ENCODE measurements at regions not wholly inside any gene's neighbourhood (a gene's known extent, or its start where the extent isn't known, plus 50 kb on each side); places are given as distances from the start of the nearest gene placed in this dataset.

DNA sequence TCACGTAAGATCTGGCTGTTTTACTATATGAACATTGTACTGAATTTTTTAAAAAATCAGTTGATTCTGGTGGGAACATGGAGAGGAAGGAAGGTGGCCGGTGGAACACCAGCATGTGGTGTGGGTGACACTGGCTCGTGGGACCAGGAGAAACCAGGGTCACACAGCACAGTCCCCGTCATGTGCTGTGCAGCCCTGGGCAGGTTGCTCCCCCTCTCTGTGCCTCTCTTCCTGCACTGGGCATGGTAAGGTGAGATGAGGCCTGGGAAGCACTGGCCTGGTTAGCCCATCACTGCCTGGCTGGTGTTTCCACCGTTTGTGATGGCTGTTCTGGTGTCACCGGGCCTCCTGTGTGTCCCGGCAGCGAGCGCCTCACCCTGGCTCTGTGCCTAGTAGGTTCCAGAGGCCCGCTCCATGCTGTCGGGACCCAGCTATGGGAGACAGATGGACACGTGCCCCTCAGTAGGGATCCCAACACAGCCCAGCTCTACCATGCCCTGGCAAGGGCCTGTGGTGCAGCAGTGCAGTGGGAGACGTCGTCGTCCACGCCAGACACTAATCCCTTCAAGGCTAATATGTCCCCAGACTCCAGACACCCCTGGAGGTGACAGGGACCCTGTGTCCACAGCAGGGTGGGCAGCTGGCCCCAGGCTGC lies 88.2 kb upstream of the LINC01488 start:
- no peak for DNase-seq (ENCODE audit: low read depth in 3 of 3)

DNA sequence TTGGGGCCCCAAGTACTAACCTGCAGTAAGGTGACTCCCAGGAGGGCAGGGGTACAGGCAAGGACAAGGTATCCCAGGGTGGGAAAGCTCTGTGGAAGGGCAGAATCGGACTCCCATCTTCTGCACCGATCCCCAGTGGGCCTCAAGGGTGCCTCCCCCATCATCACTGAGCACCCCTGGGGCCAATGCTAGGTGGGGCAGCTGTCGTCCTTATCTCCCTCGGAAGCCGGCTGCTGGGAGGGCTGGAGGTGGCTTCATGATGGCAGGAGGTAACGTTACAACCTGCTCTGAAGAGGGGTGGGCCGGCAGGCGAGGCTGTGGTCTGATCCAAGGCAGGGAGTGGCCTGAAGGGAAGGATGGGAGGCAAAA lies 87.6 kb upstream of the LINC01488 start:
- DNase-seq (ENCODE audit: low read depth in 3 of 3): no peak

DNA sequence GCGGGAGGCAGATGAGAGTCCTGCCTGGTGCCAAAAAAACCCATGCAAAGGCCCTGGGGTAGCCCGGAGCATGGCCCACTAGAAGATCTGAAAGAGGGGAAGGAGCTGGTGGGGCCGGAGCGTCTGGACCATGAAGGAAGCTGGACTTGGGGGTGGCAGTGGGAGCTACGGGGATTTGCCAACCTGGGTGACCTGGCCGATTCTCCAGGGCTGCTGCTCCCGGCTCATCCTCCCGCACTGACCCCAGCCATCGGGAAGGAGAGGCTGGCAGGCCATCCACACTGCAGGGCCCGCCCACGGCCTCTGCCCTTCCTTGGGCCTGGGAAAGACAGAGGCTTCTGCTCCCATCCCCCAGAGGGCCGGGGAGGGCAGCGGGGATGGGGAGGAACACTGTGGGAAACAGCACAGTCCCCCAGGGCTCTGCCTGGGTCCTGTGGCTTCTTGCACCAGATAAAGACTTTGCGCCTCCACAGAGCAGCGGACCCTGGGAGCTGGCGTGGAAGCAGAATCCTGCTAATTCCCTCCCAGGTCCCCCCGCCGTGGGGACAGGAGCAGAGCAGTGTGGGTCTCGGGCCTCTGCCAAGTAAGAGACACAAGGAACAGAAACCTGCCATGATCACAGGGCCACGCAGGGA lies 87.1 kb upstream of the LINC01488 start:
- DNase-seq (ENCODE audit: low read depth in 3 of 3): no peak

DNA sequence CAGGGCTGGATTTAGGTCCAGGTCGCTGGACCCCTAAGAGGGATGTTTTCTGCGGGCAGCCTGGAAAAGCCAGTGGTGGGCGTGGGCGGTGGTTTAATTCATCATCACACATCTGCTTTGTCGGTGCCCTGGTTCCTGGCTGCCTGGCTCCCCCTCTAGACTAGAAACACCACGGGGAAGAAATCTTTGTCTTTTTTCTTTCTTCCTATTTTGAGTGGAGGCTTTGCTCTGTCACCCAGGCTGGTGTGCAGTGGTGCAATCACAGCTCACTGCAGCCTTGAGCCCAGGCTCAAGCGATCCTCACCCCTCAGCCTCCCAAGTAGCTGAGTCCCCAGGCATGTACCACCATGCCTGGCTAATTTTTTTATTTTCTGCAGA lies 86.6 kb upstream of the LINC01488 start:
- no peak for DNase-seq (ENCODE audit: low read depth in 3 of 3)

DNA sequence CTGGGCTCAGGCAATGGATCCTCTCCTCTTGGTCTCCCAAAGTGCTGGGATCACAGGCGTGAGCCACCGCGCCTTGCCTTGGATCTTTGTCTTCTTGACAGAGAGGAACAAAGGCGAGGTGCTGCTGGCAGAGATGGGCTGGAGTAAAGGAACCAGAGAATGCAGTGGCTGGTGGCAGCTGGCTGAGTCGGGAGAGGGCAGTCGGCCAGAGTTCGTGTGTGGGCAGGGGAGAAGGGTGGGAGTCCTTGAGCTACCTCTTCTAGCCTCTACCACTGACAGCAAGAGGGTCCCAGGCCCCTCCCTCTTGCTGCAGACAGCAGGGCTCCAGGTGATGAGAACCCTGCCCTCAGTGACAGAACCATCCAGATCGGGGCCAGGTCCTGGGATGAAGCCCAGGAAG lies 86.2 kb upstream of the LINC01488 start:
- no peak for DNase-seq (ENCODE audit: low read depth in 3 of 3)

DNA sequence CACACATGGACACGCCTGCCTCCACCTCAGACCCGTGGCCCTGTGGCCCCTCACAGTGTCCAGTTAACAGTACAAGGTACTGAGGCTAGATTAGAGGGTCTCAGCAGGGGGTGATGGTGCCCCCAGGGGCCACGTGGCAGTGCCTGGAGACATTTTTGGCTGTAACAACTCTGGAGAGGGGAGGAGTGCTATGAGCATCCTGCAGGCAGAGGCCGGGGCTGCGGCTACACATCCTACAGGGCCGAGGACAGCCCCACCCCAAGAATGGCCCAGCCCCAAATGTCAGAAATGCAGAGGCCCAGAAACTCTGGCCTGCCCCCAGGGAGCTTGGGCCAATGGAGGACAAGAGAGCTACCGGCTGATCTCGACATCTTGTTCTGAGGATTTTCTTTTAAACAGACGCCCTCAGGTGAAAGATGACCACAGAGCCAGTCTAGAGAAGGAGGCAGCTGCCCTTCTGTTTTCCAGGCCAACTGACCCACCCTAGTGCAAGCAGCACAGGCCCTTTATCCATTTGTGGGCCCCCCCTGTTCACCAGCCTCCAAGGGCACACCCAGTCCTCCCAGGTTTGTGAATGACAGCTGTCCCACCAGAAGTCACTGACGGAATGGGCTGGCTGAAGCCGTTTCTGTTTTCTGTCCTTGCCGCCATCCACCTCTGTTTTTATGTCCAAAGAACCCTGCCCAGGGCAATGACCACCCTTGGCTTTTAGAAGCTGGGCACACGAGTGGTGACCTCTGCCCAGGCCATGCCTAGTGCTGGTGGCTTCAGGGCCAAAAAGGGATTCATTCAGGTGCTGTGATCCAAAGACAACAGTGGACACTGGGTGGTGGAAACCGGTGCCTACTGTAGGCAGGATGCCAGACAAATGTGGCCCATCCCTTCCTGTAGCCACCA lies 85.2 kb upstream of the LINC01488 start:
- DNase-seq (ENCODE audit: low read depth in 3 of 3): no peak

DNA sequence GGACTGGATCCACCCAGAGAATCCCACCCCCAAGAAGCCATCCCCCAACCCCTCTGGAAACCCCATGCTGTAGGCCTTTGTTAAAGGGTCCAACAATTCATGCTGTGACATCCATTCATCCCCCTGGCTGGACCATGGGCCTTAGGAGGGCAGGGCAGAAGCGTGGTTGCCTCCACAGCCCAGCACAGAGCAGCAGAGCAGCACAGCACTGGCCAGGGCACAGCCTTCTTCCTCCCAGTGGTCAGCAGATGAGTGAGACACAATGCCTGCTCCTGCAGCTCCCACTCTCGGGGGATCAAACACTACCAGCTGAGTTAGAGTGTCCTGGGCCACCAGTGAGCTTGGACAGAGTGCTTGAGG lies 84.5 kb upstream of the LINC01488 start:
- DNase-seq (ENCODE audit: low read depth in 3 of 3): no peak

DNA sequence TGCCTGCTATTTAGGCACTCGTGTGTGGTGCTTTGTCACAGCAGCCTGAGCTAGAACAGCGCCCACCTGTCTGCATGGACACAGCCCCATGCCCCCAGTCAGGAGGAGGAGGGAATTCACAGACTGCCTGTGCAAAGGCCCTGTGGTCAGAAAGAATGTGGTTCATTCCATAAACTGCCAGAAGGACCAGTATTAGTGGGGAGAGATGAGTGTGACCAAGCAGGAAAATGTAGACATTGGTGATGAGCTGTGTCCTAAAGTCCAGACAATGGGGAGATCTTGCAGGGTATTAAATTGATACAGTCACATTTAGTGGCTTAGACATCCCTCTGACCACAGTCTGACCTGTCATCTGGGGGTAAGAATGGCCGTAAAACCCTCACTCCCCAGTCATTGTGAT lies 83.7 kb upstream of the LINC01488 start:
- DNase-seq (ENCODE audit: low read depth in 3 of 3): no peak

DNA sequence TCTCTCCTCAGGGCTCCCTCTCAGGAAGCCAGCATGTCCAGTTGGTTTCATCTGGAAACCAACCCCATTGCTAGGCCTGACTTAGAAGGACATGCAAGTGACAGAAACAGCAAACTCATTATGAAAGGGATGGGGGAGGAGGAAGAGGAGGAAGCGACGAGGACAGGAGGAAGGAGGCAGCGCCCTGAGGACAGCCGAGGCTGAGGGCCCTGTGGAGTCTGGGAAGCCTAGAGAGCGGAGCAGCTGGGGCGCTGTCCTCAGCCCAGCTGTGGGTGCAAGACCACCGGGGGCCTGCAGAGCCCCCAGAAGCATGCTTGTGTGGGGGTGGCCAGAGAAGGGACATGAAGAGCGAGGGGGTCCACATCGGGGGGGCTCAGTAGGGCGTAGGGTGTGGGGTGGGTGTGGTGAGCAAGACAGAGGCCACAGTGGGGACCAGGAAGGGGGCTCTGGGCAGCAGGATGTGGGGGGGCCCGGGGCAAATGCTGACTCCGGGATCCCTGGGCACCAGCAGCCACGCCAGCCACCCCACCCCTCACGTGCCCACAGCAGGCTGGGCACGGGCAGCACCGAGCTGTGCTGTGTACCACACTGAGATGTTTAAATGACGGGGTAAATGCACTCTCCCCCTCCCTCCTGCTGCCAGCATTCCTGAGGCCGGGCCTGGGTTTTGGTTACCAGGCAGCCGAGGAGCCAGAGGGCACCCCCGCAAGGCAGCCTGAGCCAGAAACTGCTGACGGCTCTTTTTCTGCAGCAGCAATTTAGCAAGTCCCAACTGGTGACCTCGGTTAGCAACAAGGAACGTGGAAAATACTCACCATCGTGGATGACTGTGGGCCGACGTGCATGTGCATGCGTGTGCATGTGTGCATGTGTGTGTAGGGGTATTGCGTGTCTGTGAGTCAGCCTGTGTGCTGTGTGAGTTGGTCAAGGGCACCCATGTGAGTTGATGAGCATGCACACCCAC lies 82.7 kb upstream of the LINC01488 start:
- DNase-seq (ENCODE audit: low read depth in 3 of 3): no peak

DNA sequence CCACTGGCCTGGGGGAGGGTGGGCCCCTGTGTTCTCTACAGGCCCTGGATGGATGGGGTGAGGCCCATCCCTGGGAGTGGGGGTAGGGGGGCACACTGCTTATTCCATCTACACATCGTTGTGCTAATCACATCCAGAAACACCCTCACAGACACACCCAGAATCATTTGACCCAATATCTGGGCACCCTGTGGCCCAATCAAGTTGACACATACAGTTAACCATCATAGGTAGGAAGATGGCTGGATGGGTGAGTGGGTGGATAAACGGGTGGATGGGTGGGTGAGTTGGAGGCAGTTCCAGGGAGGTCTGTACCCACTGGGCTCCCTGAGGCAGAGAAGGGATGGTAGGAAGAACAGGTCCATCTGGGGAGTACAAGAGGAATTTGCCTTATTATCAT lies 81.3 kb upstream of the LINC01488 start:
- DNase-seq (ENCODE audit: low read depth in 3 of 3): no peak

DNA sequence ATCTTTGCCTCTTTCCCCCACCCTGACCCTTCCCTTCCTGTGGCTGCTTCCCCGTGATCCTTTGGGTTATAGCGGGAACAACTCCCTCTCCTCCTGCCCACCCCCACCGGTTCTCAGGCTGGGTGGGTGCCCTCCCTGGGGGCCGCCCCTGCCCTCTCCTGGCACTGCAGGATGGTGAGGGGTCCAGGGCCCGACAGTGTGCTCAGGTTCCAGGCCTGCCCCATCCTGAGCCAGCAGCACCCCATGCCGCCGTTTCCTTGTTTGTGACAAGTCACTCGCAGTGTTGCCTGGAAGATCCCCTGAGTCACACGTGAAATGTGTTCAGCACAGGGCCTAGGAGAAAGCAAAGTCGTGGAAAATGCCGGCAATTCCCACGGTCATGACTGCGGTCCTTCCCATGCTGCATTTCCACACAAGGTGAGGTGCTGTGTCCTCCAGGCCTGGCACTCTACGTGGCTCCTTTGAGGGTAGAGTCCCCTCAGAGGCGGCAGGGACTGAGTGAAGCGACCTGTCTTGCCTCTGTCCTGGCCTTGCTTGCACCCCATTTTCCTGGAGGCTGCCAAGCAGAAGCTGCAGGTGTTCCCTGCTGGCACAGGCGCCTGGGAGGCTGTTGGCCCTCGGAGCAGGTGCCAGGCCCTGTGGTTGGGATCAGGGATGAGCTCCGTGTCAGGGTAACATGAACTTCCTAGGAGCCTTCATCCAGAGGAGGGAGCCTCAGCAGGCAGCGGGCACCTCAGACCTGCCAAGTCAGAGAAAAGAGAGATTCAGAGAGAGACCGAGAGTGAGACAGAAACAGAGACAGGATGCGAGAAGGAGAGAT lies 80.5 kb upstream of the LINC01488 start:
- no peak for DNase-seq (ENCODE audit: low read depth in 3 of 3)

DNA sequence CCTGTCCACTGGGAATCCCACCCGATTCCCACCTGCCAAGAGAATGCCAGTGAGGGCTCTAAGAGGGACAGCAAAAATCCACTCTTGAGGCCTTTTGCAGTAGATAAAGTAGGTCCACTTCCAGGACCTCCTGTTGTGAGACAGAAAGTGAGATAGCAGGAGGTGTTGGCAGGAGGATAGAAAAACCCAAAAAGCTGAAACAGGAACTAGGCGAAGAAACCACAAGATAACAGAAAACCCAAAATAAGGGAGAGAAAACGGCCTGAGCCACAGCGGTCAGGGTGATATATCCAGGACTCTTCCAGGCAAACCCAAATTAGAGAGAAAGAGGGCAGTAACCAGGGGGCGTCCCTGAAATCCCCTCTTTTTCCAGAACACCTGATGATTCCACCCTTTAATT lies 79.7 kb upstream of the LINC01488 start:
- DNase-seq (ENCODE audit: low read depth in 3 of 3): no peak

DNA sequence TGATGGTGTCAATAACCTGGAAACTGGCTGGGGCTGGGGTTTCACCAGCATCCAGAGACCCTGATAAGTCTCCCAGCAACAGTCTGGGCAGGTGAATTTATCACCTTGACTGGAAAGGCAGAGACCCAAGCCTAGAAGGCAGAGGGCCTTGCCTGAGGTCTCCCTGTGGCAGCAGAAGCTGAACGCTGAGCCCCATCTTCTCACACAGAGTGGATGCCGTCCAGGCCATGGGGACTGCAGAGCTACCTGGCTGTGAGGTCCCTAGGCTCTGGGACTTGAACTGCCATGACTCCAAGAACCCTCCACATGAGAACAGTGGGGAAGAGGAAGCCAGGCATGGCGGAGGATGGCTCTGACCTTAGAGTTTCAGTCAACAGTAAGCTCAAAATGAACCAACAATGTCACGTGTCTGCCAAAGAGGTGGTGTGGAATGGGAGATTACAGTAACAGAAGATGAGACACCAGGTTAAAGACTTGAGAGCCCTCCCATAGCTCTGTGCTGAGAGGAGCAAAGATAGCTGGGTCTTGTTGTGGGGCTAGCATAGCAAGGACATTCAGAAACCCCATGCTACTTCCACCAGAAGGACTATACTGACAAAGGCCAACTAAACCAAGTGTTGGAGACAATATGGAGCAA lies 79.1 kb upstream of the LINC01488 start:
- no peak for DNase-seq (ENCODE audit: low read depth in 3 of 3)

DNA sequence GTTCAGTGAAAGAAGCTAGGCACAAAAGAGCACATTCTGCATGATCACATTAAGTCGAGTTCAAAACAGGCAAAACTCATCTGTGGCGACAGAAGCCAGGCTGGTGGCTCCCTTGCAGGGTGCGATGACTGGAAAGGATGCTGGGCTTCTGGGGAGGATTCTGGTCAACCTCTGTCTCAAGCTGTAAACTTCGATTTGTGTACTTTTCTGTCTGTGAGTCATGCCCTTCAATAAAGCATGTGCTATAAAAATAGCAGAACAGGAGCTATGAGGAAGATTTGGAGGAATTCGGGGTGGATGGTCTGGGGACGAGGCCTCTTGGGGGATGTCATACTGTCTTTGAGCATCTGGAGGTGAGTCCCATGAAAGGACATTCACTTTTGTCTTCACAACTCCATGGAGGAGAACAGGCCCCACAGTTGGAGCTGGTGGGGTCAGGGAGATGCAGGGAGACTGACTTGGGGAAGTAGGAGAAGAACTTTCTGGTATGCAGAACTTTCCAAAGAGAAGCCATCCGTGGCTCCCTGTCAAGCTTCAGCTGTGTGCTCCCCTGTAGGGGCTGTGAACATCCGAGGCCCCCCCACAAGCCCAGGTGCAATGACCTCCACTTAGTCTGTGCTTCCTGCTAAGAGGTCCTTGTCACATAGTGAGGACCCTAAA lies 77.8 kb upstream of the LINC01488 start:
- no peak for DNase-seq (ENCODE audit: low read depth in 3 of 3)

DNA sequence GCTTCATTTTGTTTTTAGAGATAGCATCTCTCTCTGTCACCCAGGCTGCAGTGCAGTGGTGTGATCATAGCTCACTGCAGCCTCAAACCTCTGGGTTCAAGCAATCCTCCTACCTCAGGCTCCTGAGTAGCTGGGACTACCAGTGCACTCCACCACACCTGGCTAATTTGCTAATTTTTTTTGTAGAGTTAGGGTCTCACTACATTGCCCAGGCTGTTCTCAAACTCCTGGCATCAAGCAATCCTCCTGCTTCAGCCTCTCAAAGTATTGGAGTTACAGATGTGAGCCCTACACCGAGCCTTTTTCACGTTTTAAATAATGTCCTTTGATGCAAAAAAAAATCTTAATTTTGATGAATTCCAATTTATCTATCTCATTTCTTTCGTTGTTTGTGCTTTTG lies 75.4 kb upstream of the LINC01488 start:
- no peak for DNase-seq (ENCODE audit: low read depth in 3 of 3)

DNA sequence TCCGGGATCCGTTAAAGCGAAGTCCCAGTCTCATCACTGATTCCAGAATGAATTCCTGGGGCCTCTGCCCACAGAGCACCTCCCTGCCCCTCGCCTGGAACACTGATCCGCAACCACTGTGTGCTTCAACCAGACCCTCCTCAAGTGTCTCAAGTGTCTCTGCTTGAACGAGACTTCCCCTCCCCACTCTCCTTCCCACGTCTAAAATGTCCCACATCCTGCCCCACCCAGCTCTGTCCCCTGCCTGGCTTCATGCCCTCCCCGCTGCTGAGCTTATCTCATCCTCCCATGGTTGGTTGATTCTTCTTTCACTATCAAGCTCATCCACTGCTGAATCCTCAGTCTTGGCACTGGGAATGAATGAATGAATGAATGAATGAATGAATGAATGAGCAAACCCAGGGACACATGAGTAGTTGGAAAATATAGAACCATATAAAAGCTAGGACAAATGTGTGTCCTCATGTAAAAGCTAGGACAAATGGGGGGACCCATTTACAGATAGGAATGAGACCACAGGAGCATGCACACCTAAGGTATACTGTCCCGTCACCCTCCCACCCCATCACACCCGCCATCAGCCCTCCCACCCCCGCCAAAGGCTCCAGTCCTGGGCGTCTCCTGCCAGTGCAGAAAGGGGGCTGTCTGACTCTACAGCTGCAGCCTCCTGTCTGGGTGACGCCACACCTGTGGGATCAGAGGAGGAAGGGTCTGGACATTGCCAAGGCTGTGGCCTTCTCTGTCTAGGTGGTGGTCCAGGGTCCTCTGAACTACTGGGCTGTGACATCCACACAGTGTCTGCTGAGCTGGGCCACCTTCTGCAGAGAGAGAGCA lies 71.4 kb upstream of the LINC01488 start:
- DNase-seq (ENCODE audit: low read depth in 3 of 3): peak in 1 of 3 experiments; percentile 2

DNA sequence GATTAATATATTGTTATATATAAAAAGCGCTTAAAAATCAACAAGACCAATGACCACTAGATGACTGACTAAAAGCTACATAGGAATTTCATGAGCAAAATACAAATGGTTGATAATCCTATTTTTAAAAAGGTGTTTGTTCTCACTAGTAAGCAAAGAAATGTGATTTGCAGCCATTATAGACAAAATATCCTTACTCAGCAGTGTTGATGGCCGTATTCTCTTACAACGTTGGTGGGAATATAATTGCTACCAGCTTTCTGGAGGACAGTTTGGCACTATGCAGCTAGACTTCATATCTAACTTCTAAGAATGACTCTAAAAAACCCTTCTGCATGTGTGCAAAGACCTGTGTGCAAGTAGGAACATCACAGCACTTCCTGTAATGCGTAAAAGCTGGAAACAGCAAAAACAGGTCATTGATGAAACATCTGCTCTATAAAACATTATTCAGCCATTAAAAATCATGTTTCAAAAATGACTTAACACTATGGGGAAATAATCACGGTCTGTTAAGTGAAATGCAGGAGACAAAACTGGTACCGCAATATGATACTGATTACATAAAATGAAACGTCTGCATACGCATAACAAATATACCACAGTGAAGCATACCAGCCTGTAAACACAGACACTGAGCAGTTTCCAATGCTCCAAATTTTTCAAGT lies 70.1 kb upstream of the LINC01488 start:
- no peak for DNase-seq (ENCODE audit: low read depth in 3 of 3)

DNA sequence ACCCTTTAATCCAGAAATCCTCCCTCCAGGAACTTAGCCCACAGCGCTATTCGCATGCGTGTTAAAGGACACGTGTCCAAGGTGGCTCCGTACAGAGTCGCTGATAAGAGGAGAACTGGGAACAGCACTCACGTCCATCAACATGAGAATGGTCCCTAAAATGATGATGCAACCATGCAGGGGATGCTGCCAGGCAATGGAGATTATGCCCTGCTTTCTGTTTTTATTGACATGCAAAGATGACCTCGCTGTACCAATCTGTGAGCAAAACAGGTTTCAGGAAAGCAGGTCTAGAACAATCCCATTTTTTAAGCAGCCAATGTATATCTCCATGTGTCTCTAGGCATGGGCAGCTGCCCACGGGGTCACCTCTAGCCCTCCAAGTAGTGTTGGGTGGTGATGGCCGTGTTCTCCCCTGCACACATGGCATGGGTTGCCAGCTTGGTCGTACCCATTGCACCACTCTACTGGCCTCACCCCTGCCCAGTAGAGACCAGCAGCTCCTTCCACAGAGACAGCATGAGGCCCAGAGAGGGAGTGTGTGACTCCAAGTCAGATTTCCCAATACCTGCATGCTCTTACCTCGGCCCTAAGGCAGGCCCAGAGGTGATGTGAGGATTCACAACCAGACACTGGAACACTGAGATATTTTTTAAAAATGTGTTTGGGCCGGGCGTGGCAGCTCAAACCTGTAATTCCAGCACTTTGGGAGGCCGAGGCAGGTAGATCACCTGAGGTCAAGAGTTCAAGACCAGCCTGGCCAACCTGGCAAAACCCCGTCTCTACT lies 68.3 kb upstream of the LINC01488 start:
- no peak for DNase-seq (ENCODE audit: low read depth in 3 of 3)
